AG04449 (cell line): ENCODE measurements at regions not wholly inside any gene's neighbourhood (a gene's known extent, or its start where the extent isn't known, plus 50 kb on each side); places are given as distances from the start of the nearest gene placed in this dataset.

Source experiments
- CTCF ChIA-PET: fragments of 350-600 bp; formaldehyde crosslinking; extraction: SDS; loops from one replicate; lab custom pipeline; 2021; ENCODE audit warnings: antibody characterized with exemption; lab: Yijun Ruan, JAX
- POLR2A ChIA-PET: fragments of 400-600, 350-600 bp; formaldehyde crosslinking; extraction: SDS; loops from one replicate; lab custom pipeline; 2020; ENCODE audit warnings: antibody characterized with exemption, inconsistent platforms; lab: Yijun Ruan, JAX
- DNase-seq: peaks from one replicate; pipeline ENCODE4 v3.0.0-alpha.2; 2010; ENCODE audit warnings: low read depth, low spot score
- H3K4me3 ChIP-seq: 2 replicates; pipeline ENCODE4 v1.5.1; 2011; ENCODE audit warnings: low read depth, mild to moderate bottlenecking, control low read depth, low read length
- TF ChIP-seq, protein P1 (sequence below): IDR thresholded peaks from one replicate; pipeline ENCODE4 v1.5.1; 2011; ENCODE audit warnings: mild to moderate bottlenecking, moderate library complexity, low read length, control low read depth, inconsistent platforms; ENCODE audit not compliant: insufficient read depth; ENCODE audit errors: missing control alignments

GRCh38 chr4:125501090-125501489, 186.3 kb downstream of the FAT4 start:
- DNase-seq: no peak
- ChIA-PET POLR2A (no interaction called here), CTCF (no interaction called here)
- no peak overlapping the region for H3K4me3 ChIP-seq
- TF ChIP-seq, protein P1, sequence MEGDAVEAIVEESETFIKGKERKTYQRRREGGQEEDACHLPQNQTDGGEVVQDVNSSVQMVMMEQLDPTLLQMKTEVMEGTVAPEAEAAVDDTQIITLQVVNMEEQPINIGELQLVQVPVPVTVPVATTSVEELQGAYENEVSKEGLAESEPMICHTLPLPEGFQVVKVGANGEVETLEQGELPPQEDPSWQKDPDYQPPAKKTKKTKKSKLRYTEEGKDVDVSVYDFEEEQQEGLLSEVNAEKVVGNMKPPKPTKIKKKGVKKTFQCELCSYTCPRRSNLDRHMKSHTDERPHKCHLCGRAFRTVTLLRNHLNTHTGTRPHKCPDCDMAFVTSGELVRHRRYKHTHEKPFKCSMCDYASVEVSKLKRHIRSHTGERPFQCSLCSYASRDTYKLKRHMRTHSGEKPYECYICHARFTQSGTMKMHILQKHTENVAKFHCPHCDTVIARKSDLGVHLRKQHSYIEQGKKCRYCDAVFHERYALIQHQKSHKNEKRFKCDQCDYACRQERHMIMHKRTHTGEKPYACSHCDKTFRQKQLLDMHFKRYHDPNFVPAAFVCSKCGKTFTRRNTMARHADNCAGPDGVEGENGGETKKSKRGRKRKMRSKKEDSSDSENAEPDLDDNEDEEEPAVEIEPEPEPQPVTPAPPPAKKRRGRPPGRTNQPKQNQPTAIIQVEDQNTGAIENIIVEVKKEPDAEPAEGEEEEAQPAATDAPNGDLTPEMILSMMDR: no peak

GRCh38 chr4:125501568-125501967, 186.8 kb downstream of the FAT4 start:
- POLR2A ChIA-PET: no interaction called here
- no peak for DNase-seq
- no peak overlapping the region for H3K4me3 ChIP-seq
- TF ChIP-seq, protein P1: no peak
- CTCF ChIA-PET: no interaction called here

DNA sequence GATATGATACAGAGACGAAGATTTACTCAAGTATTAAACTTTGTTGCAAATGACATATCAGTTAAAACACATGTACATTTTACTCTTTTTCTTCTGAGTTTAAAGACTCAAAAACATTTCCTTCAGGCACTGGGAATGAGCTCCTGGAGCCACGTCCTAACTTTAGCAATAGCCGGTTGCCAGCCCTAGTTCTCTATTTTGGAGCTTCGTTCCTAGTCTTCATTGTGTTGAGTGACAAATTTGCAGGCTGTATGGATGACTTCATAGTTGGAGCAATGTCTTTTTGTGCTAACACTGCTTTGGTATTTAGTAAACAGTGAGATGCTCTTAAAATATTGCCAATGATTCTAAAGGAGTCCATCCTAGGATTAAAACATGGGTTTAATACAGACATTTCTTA, 190.9 kb downstream of the FAT4 start:
- ChIA-PET POLR2A (no interaction called here), CTCF (no interaction called here)
- no peak for DNase-seq
- no peak overlapping the region for H3K4me3 ChIP-seq
- TF ChIP-seq, protein P1: no peak

GRCh38 chr4:125507141-125507540, 192.4 kb downstream of the FAT4 start:
- ChIA-PET CTCF (interaction anchor here (1.5 kb wide), 1 partner anchor 8 kb away, joined by 3 read pairs; no protein-coding TSS in a partner anchor), POLR2A (no interaction called here)
- H3K4me3 ChIP-seq: no peak overlapping the region
- DNase-seq: no peak
- TF ChIP-seq, protein P1: no peak

DNA sequence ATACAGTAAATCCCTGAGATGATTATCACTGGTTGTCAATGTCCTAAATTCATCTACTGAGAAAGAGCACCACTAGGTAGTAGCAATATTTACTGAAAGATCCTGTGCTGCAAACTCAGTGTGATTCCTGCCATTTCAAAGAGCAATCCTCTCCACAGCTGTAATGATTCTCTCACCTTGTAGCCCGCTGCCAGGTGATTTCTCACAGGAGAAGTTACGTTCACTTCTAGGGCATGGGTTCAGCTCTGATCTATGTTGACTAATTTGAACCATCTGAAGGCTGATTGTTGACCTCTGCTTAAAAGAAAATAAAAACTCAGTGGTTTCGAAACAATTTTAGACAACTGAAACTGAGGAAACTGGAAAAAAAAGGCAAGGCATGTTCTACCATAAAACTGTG, 197.0 kb downstream of the FAT4 start:
- POLR2A ChIA-PET: no interaction called here
- no peak overlapping the region for H3K4me3 ChIP-seq
- TF ChIP-seq, protein P1: no peak
- CTCF ChIA-PET: no interaction called here
- no peak for DNase-seq

DNA sequence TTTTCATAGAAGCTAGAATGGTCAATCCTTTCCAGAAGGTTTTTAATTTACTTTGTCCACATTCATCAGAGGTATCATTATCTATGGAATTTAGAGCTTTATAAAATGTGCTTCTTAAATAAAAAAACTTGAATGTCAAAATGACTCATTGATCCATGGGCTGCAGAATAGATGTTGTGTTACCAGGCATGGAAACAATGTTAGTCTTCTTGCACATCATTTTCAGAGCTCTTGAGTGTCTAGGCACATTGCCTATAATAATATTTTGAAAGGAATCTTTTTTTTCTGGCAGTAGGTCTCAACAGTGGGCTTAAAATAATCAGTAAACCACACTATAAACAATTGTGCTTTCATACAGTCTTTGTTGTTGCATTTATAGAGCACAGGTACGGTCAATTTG, 200.3 kb downstream of the FAT4 start:
- POLR2A ChIA-PET: no interaction called here
- no peak overlapping the region for H3K4me3 ChIP-seq
- TF ChIP-seq, protein P1: no peak

More for the DNA sequence above, 200.3 kb downstream of the FAT4 start:
- DNase-seq: no peak
- CTCF ChIA-PET: no interaction called here
